Skeletal muscle satellite cell (primary cell): ENCODE measurements at regions not wholly inside any gene's neighbourhood (a gene's known extent, or its start where the extent isn't known, plus 50 kb on each side); places are given as distances from the start of the nearest gene placed in this dataset.
A peak's percentile ranks its signal among the peaks of the same experiment; 100 is the strongest.
"Not testable (repeated sequence)": the region's sequence is repeated elsewhere in the genome, so short reads cannot be mapped to it uniquely, and the experiment has no call there.

Experiments
- H3K27me3 ChIP-seq: 2 replicates; pipeline ENCODE4 v1.7.0; 2013; ENCODE audit warnings: low read length; ENCODE audit not compliant: control insufficient read depth, insufficient read depth
- H3K36me3 ChIP-seq: 2 replicates; pipeline ENCODE4 v1.7.0; 2013; ENCODE audit warnings: mild to moderate bottlenecking, control low read depth, low read length; ENCODE audit not compliant: insufficient read depth
- H3K4me1 ChIP-seq: 2 replicates; pipeline ENCODE4 v1.7.0; 2013; ENCODE audit warnings: low read length; ENCODE audit not compliant: control insufficient read depth, insufficient read depth
- H3K4me2 ChIP-seq: 2 replicates; pipeline ENCODE4 v1.7.0; 2013; ENCODE audit warnings: mild to moderate bottlenecking, low read length
- H3K4me3 ChIP-seq: 2 replicates; pipeline ENCODE4 v1.7.0; 2013; ENCODE audit warnings: low read length
- H3K9ac ChIP-seq: 2 replicates; pipeline ENCODE4 v1.7.0; 2013; ENCODE audit warnings: mild to moderate bottlenecking, low read depth, low read length, moderate library complexity
- H3K9me3 ChIP-seq: replicated peaks from 2 replicates; pipeline ENCODE4 v1.7.0; 2013; ENCODE audit warnings: mild to moderate bottlenecking, control low read depth, low read length

- H3K9ac ChIP-seq: no peak overlapping the region
Measured at GRCh38 chr4:24219209-24219608, 329.4 kb upstream of the PPARGC1A start.

GRCh38 chr4:24218566-24218965 is 328.7 kb upstream of the PPARGC1A start:
- no peaks in the 10 kb centered on the region for H3K9me3 ChIP-seq
- H3K36me3 ChIP-seq: no peaks in the 10 kb centered on the region
- H3K4me2 ChIP-seq: no peak overlapping the region
- H3K4me1 ChIP-seq: no peaks in the 10 kb centered on the region
- no peaks in the 10 kb centered on the region for H3K27me3 ChIP-seq
- H3K4me3 ChIP-seq: no peak overlapping the region
- no peak overlapping the region for H3K9ac ChIP-seq

More at GRCh38 chr4:24219209-24219608, 329.4 kb upstream of the PPARGC1A start:
- no peaks in the 10 kb centered on the region for H3K36me3 ChIP-seq
- H3K4me3 ChIP-seq: no peak overlapping the region
- H3K4me2 ChIP-seq: no peak overlapping the region
- no peaks in the 10 kb centered on the region for H3K9me3 ChIP-seq
- no peaks in the 10 kb centered on the region for H3K27me3 ChIP-seq
- no peaks in the 10 kb centered on the region for H3K4me1 ChIP-seq

GRCh38 chr4:24214796-24215195 is 324.9 kb upstream of the PPARGC1A start:
- Histone ChIP-seq H3K9ac (no peak overlapping the region), H3K4me1 (peaks cover 18% of the 10 kb centered on the region), H3K27me3 (no peaks in the 10 kb centered on the region), H3K4me3 (no peak overlapping the region), H3K36me3 (no peaks in the 10 kb centered on the region), H3K9me3 (no peaks in the 10 kb centered on the region), H3K4me2 (no peak overlapping the region)

- Histone ChIP-seq H3K9me3 (no peaks in the 10 kb centered on the region), H3K36me3 (no peaks in the 10 kb centered on the region), H3K4me3 (no peak overlapping the region), H3K4me2 (no peak overlapping the region), H3K4me1 (peaks cover 26% of the 10 kb centered on the region), H3K27me3 (no peaks in the 10 kb centered on the region), H3K9ac (no peak overlapping the region)
Measured at GRCh38 chr4:24213961-24214360, 324.1 kb upstream of the PPARGC1A start.

- no peaks in the 10 kb centered on the region for H3K36me3 ChIP-seq
- no peaks in the 10 kb centered on the region for H3K27me3 ChIP-seq
- H3K4me3 ChIP-seq: no peak overlapping the region
- no peak overlapping the region for H3K4me2 ChIP-seq
- no peak overlapping the region for H3K9ac ChIP-seq
- peaks cover 28% of the 10 kb centered on the region for H3K4me1 ChIP-seq
- no peaks in the 10 kb centered on the region for H3K9me3 ChIP-seq
Measured at GRCh38 chr4:24212642-24213041, 322.8 kb upstream of the PPARGC1A start.

- Histone ChIP-seq H3K27me3 (no peaks in the 10 kb centered on the region), H3K9me3 (no peaks in the 10 kb centered on the region), H3K4me3 (no peak overlapping the region), H3K36me3 (no peaks in the 10 kb centered on the region), H3K4me2 (no peak overlapping the region), H3K9ac (no peak overlapping the region), H3K4me1 (peaks cover 28% of the 10 kb centered on the region)
Measured at GRCh38 chr4:24211856-24212255, 322.0 kb upstream of the PPARGC1A start.

GRCh38 chr4:24210332-24210902 is 320.6 kb upstream of the PPARGC1A start:
- Histone ChIP-seq H3K9me3 (no peaks in the 10 kb centered on the region), H3K27me3 (no peaks in the 10 kb centered on the region), H3K4me2 (peak overlapping the region; percentile 43), H3K4me3 (no peak overlapping the region), H3K4me1 (peaks cover 28% of the 10 kb centered on the region), H3K9ac (peak overlapping the region; percentile 68), H3K36me3 (no peaks in the 10 kb centered on the region)

- no peaks in the 10 kb centered on the region for H3K9me3 ChIP-seq
- peak overlapping the region; percentile 55 for H3K9ac ChIP-seq
- no peaks in the 10 kb centered on the region for H3K36me3 ChIP-seq
- H3K27me3 ChIP-seq: no peaks in the 10 kb centered on the region
- H3K4me2 ChIP-seq: no peak overlapping the region
- peaks cover 28% of the 10 kb centered on the region for H3K4me1 ChIP-seq
- H3K4me3 ChIP-seq: no peak overlapping the region
Measured at GRCh38 chr4:24209906-24210305, 320.1 kb upstream of the PPARGC1A start.

GRCh38 chr4:24209131-24209530 is 319.3 kb upstream of the PPARGC1A start:
- no peaks in the 10 kb centered on the region for H3K36me3 ChIP-seq
- no peaks in the 10 kb centered on the region for H3K27me3 ChIP-seq
- H3K9ac ChIP-seq: peak overlapping the region; percentile 13
- no peak overlapping the region for H3K4me2 ChIP-seq
- no peaks in the 10 kb centered on the region for H3K9me3 ChIP-seq
- no peak overlapping the region for H3K4me3 ChIP-seq
- H3K4me1 ChIP-seq: peaks cover 28% of the 10 kb centered on the region

- no peaks in the 10 kb centered on the region for H3K36me3 ChIP-seq
- no peak overlapping the region for H3K9ac ChIP-seq
- no peaks in the 10 kb centered on the region for H3K9me3 ChIP-seq
- no peak overlapping the region for H3K4me2 ChIP-seq
- peaks cover 28% of the 10 kb centered on the region for H3K4me1 ChIP-seq
- H3K27me3 ChIP-seq: no peaks in the 10 kb centered on the region
- H3K4me3 ChIP-seq: no peak overlapping the region
Measured at GRCh38 chr4:24208691-24209090, 318.8 kb upstream of the PPARGC1A start.

- not testable (repeated sequence) for H3K4me2 ChIP-seq, H3K4me1 ChIP-seq, H3K36me3 ChIP-seq, H3K4me3 ChIP-seq, H3K9me3 ChIP-seq, H3K27me3 ChIP-seq, H3K9ac ChIP-seq
Measured at GRCh38 chr4:24204708-24205107, 314.9 kb upstream of the PPARGC1A start.

- H3K4me2 ChIP-seq: no peak overlapping the region
- H3K27me3 ChIP-seq: no peaks in the 10 kb centered on the region
- peaks cover 1% of the 10 kb centered on the region for H3K4me1 ChIP-seq
- no peaks in the 10 kb centered on the region for H3K9me3 ChIP-seq
- no peak overlapping the region for H3K9ac ChIP-seq
- H3K36me3 ChIP-seq: no peaks in the 10 kb centered on the region
- H3K4me3 ChIP-seq: no peak overlapping the region
Measured at GRCh38 chr4:24203926-24204325, 314.1 kb upstream of the PPARGC1A start.
